ENCODE measurements at regions not wholly inside any gene's neighbourhood (a gene's known extent, or its start where the extent isn't known, plus 50 kb on each side); places are given as distances from the start of the nearest gene placed in this dataset.

DNA sequence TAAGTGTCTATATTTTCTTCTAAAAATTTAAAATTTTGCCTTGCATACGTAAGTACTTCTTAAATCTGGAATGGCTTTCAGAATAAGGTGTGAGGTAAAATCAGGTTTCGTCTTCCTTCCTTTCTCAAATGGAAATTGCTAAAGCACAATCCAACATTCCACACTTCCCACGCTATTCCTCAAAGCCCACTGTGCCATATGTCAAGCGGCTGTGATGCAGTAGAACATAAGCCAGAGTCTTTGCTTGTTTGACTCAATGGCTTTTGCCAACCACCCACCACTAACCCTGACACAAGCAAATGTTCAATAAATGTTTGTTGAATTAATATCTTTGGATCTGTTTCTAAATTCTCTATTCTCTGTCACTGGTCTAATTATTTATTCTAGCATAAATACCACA is 1199.7 kb upstream of the TENM3 start:
- no peaks in the 10 kb centered on the region for H4K20me1 ChIP-seq (ENCODE audit: insufficient read depth, low read length)
- H3K4me3 ChIP-seq (ENCODE audit: insufficient read depth, low read depth, low read length): no peak overlapping the region
- H4K8ac ChIP-seq (ENCODE audit: low read depth in 2 of 2, low read length in 2 of 2): no peak overlapping the region
- no peak overlapping the region for H3K4ac ChIP-seq (ENCODE audit: low read depth, low read length)
- no peak overlapping the region for H3K23ac ChIP-seq (ENCODE audit: low read depth, low read length)
- no peak overlapping the region for H3K18ac ChIP-seq (ENCODE audit: low read depth, low read length)
- no peak overlapping the region for H2AFZ ChIP-seq (replicated peaks; ENCODE audit: low read length, poor library complexity)
- H3K9me1 ChIP-seq (ENCODE audit: insufficient read depth, low read length): no peaks in the 10 kb centered on the region
- no peak overlapping the region for H4K5ac ChIP-seq (ENCODE audit: low read depth, low read length)
- H4K91ac ChIP-seq (ENCODE audit: insufficient read depth, low read depth, low read length): no peak overlapping the region
- H3K4me2 ChIP-seq (ENCODE audit: low read depth, low read length): no peak overlapping the region
- ChIA-PET POLR2A (ENCODE audit: unreplicated experiment) (no interaction called here), CTCF (no interaction called here)
- in situ Hi-C loops (cut with MboI; ENCODE audit: low sequenced_read_pairs): no loop called here
- ATAC-seq (ENCODE audit: low read depth) (no peak), DNase-seq (no peak)
- no peak overlapping the region for H3K14ac ChIP-seq (replicated peaks; ENCODE audit: low read depth, low read length)
- intact Hi-C loops (cut with micrococcal nuclease): no loop called here
- H3K79me1 ChIP-seq (ENCODE audit: low read depth in 1 of 2, low read length in 2 of 2): no peaks in the 10 kb centered on the region
- H3K4me1 ChIP-seq (ENCODE audit: control insufficient read depth, insufficient read depth, low read length): no peaks in the 10 kb centered on the region
- no peak overlapping the region for H2BK20ac ChIP-seq (ENCODE audit: low read depth, low read length)
- no peaks in the 10 kb centered on the region for H3K27me3 ChIP-seq (ENCODE audit: control insufficient read depth, insufficient read depth, low read length)
- no peak overlapping the region for H3K9ac ChIP-seq (ENCODE audit: low read depth, low read length)
- H2BK120ac ChIP-seq (ENCODE audit: low read depth, low read length): no peak overlapping the region
- H2BK5ac ChIP-seq (ENCODE audit: low read depth, low read length, poor library complexity, severe bottlenecking): no peak overlapping the region
- no TSS peak for BruUV-seq (replicated peaks)
- H2AK5ac ChIP-seq (ENCODE audit: low read depth, low read length): no peak overlapping the region
- no CpG with 5 or more reads among the region's 4 CpGs for WGBS, 2 experiments (ENCODE audit: extremely low coverage in 2 of 2, insufficient read length in 1 of 2)
- dilution Hi-C loops (cut with HindIII; ENCODE audit: low sequenced_read_pairs, unreplicated experiment): no loop called here
- no peak overlapping the region for H3K56ac ChIP-seq (ENCODE audit: extremely low read depth, insufficient read depth, low read length)
- H2BK15ac ChIP-seq (ENCODE audit: low read depth, low read length): no peak overlapping the region
- H3K27ac ChIP-seq (ENCODE audit: insufficient read depth, low read length): no peak overlapping the region
- TF ChIP-seq, protein P1, sequence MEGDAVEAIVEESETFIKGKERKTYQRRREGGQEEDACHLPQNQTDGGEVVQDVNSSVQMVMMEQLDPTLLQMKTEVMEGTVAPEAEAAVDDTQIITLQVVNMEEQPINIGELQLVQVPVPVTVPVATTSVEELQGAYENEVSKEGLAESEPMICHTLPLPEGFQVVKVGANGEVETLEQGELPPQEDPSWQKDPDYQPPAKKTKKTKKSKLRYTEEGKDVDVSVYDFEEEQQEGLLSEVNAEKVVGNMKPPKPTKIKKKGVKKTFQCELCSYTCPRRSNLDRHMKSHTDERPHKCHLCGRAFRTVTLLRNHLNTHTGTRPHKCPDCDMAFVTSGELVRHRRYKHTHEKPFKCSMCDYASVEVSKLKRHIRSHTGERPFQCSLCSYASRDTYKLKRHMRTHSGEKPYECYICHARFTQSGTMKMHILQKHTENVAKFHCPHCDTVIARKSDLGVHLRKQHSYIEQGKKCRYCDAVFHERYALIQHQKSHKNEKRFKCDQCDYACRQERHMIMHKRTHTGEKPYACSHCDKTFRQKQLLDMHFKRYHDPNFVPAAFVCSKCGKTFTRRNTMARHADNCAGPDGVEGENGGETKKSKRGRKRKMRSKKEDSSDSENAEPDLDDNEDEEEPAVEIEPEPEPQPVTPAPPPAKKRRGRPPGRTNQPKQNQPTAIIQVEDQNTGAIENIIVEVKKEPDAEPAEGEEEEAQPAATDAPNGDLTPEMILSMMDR (conservative IDR thresholded peaks at IDR 0.05; ENCODE audit: low read depth, low read length): no peak
- TF ChIP-seq NFE2L2 (IDR thresholded peaks at IDR 0.05; ENCODE audit: low read depth, low read length): no peak
- no peak for TF ChIP-seq MXI1 (IDR thresholded peaks at IDR 0.05; ENCODE audit: borderline replicate concordance, low read depth, low read length)
- TF ChIP-seq RFX5 (IDR thresholded peaks at IDR 0.05; ENCODE audit: low read depth, low read length): no peak
- no peak for TF ChIP-seq CEBPB (IDR thresholded peaks at IDR 0.05; ENCODE audit: low read depth, low read length)
- no peak for TF ChIP-seq BHLHE40 (IDR thresholded peaks at IDR 0.05; ENCODE audit: low read depth, low read length)
- TF ChIP-seq CHD1 (IDR thresholded peaks at IDR 0.05; ENCODE audit: low read depth, low read length): no peak
- TF ChIP-seq MAZ (IDR thresholded peaks at IDR 0.05; ENCODE audit: borderline replicate concordance, low read depth, low read length): no peak
- TF ChIP-seq RCOR1 (IDR thresholded peaks at IDR 0.05; ENCODE audit: insufficient replicate concordance, low read length): no peak
- TF ChIP-seq SMC3 (IDR thresholded peaks at IDR 0.05; ENCODE audit: low read depth, low read length): no peak
- TF ChIP-seq RAD21 (IDR thresholded peaks at IDR 0.05; ENCODE audit: low read length): no peak
- TF ChIP-seq, protein P2, sequence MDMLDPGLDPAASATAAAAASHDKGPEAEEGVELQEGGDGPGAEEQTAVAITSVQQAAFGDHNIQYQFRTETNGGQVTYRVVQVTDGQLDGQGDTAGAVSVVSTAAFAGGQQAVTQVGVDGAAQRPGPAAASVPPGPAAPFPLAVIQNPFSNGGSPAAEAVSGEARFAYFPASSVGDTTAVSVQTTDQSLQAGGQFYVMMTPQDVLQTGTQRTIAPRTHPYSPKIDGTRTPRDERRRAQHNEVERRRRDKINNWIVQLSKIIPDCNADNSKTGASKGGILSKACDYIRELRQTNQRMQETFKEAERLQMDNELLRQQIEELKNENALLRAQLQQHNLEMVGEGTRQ (IDR thresholded peaks at IDR 0.05; ENCODE audit: low read depth, low read length): no peak
- no peak for TF ChIP-seq FOS (IDR thresholded peaks at IDR 0.05; ENCODE audit: low read depth, low read length)
- no peak for TF ChIP-seq POLR2A (IDR thresholded peaks at IDR 0.05; ENCODE audit: low read depth, low read length)
- no peaks in the 10 kb centered on the region for H3K9me3 ChIP-seq (ENCODE audit: control insufficient read depth, insufficient read depth, low read length)
- H3K36me3 ChIP-seq (ENCODE audit: control insufficient read depth, insufficient read depth, low read length): no peaks in the 10 kb centered on the region
- H2AK9ac ChIP-seq (replicated peaks; ENCODE audit: low read depth, low read length, poor library complexity): no peak overlapping the region

Measured in IMR-90 (cell line).